ENCODE measurements at regions not wholly inside any gene's neighbourhood (a gene's known extent, or its start where the extent isn't known, plus 50 kb on each side); places are given as distances from the start of the nearest gene placed in this dataset.
A peak's percentile ranks its signal among the peaks of the same experiment; 100 is the strongest.

- peaks cover 14% of the 10 kb centered on the region for H3K36me3 Mint-ChIP-seq
- no peak overlapping the region for H3K27ac Mint-ChIP-seq
- H3K9me3 Mint-ChIP-seq, result peaks cover 22% of the 10 kb centered on the region
- peaks cover 7% of the 10 kb centered on the region for H3K27me3 Mint-ChIP-seq
- H3K4me1 Mint-ChIP-seq, result no peaks in the 10 kb centered on the region
- no peak overlapping the region for H3K4me3 Mint-ChIP-seq
Observed at GRCh38 chr2:217327953-217328621, 468.2 kb upstream of the TNP1 start.

- peaks cover 7% of the 10 kb centered on the region for H3K27me3 Mint-ChIP-seq
- peaks cover 22% of the 10 kb centered on the region for H3K9me3 Mint-ChIP-seq
- H3K4me3 Mint-ChIP-seq, result no peak overlapping the region
- no peaks in the 10 kb centered on the region for H3K4me1 Mint-ChIP-seq
- H3K36me3 Mint-ChIP-seq, result peaks cover 14% of the 10 kb centered on the region
- no peak overlapping the region for H3K27ac Mint-ChIP-seq
Observed at GRCh38 chr2:217326238-217327022, 466.6 kb upstream of the TNP1 start.

GRCh38 chr2:217325816-217326215 is 466.0 kb upstream of the TNP1 start:
- no peak overlapping the region for H3K27ac Mint-ChIP-seq
- H3K9me3 Mint-ChIP-seq, result peaks cover 22% of the 10 kb centered on the region
- peaks cover 14% of the 10 kb centered on the region for H3K36me3 Mint-ChIP-seq
- no peaks in the 10 kb centered on the region for H3K4me1 Mint-ChIP-seq
- H3K4me3 Mint-ChIP-seq, result no peak overlapping the region
- peaks cover 7% of the 10 kb centered on the region for H3K27me3 Mint-ChIP-seq

GRCh38 chr2:217325251-217325650 is 465.4 kb upstream of the TNP1 start:
- no peak overlapping the region for H3K4me3 Mint-ChIP-seq
- H3K36me3 Mint-ChIP-seq, result peaks cover 14% of the 10 kb centered on the region
- H3K27ac Mint-ChIP-seq, result no peak overlapping the region
- peaks cover 22% of the 10 kb centered on the region for H3K9me3 Mint-ChIP-seq
- no peaks in the 10 kb centered on the region for H3K4me1 Mint-ChIP-seq
- peaks cover 7% of the 10 kb centered on the region for H3K27me3 Mint-ChIP-seq

- Mint-ChIP-seq H3K4me1 (peaks cover 12% of the 10 kb centered on the region), H3K9me3 (no peaks in the 10 kb centered on the region), H3K27me3 (no peaks in the 10 kb centered on the region), H3K27ac (no peak overlapping the region), H3K4me3 (no peak overlapping the region), H3K36me3 (no peaks in the 10 kb centered on the region)
Observed at GRCh38 chr2:217316743-217317142, 456.9 kb upstream of the TNP1 start.

GRCh38 chr2:217314021-217314460 is 454.2 kb upstream of the TNP1 start:
- Mint-ChIP-seq H3K27ac (no peak overlapping the region), H3K4me3 (no peak overlapping the region), H3K4me1 (peaks cover 12% of the 10 kb centered on the region), H3K36me3 (no peaks in the 10 kb centered on the region), H3K9me3 (no peaks in the 10 kb centered on the region), H3K27me3 (no peaks in the 10 kb centered on the region)

- no peaks in the 10 kb centered on the region for H3K27me3 Mint-ChIP-seq
- H3K36me3 Mint-ChIP-seq, result no peaks in the 10 kb centered on the region
- no peaks in the 10 kb centered on the region for H3K9me3 Mint-ChIP-seq
- no peak overlapping the region for H3K4me3 Mint-ChIP-seq
- H3K27ac Mint-ChIP-seq, result no peak overlapping the region
- H3K4me1 Mint-ChIP-seq, result peaks cover 12% of the 10 kb centered on the region
Observed at GRCh38 chr2:217313386-217313785, 453.5 kb upstream of the TNP1 start.

- Mint-ChIP-seq H3K27ac (no peak overlapping the region), H3K4me3 (no peak overlapping the region), H3K9me3 (no peaks in the 10 kb centered on the region), H3K36me3 (no peaks in the 10 kb centered on the region), H3K4me1 (no peaks in the 10 kb centered on the region), H3K27me3 (no peaks in the 10 kb centered on the region)
Observed at GRCh38 chr2:217309056-217309455, 449.2 kb upstream of the TNP1 start.

GRCh38 chr2:217307023-217307422 is 447.2 kb upstream of the TNP1 start:
- no peaks in the 10 kb centered on the region for H3K27me3 Mint-ChIP-seq
- H3K4me1 Mint-ChIP-seq, result no peaks in the 10 kb centered on the region
- no peaks in the 10 kb centered on the region for H3K9me3 Mint-ChIP-seq
- no peak overlapping the region for H3K27ac Mint-ChIP-seq
- no peaks in the 10 kb centered on the region for H3K36me3 Mint-ChIP-seq
- no peak overlapping the region for H3K4me3 Mint-ChIP-seq

GRCh38 chr2:217305882-217306281 is 446.0 kb upstream of the TNP1 start:
- no peaks in the 10 kb centered on the region for H3K4me1 Mint-ChIP-seq
- H3K27me3 Mint-ChIP-seq, result no peaks in the 10 kb centered on the region
- H3K9me3 Mint-ChIP-seq, result no peaks in the 10 kb centered on the region
- H3K36me3 Mint-ChIP-seq, result no peaks in the 10 kb centered on the region
- no peak overlapping the region for H3K4me3 Mint-ChIP-seq
- H3K27ac Mint-ChIP-seq, result no peak overlapping the region

- Mint-ChIP-seq H3K27me3 (no peaks in the 10 kb centered on the region), H3K36me3 (no peaks in the 10 kb centered on the region), H3K4me3 (no peak overlapping the region), H3K27ac (peak overlapping the region; percentile 30), H3K9me3 (no peaks in the 10 kb centered on the region), H3K4me1 (no peaks in the 10 kb centered on the region)
Observed at GRCh38 chr2:217304582-217304981, 444.7 kb upstream of the TNP1 start.

- H3K27ac Mint-ChIP-seq, result no peak overlapping the region
- H3K9me3 Mint-ChIP-seq, result no peaks in the 10 kb centered on the region
- H3K4me3 Mint-ChIP-seq, result no peak overlapping the region
- H3K36me3 Mint-ChIP-seq, result no peaks in the 10 kb centered on the region
- no peaks in the 10 kb centered on the region for H3K4me1 Mint-ChIP-seq
- no peaks in the 10 kb centered on the region for H3K27me3 Mint-ChIP-seq
Observed at GRCh38 chr2:217302856-217303255, 443.0 kb upstream of the TNP1 start.

GRCh38 chr2:217301142-217301925 is 441.5 kb upstream of the TNP1 start:
- H3K27me3 Mint-ChIP-seq, result no peaks in the 10 kb centered on the region
- no peak overlapping the region for H3K27ac Mint-ChIP-seq
- peaks cover 5% of the 10 kb centered on the region for H3K9me3 Mint-ChIP-seq
- no peaks in the 10 kb centered on the region for H3K4me1 Mint-ChIP-seq
- no peak overlapping the region for H3K4me3 Mint-ChIP-seq
- H3K36me3 Mint-ChIP-seq, result no peaks in the 10 kb centered on the region

GRCh38 chr2:217299590-217299989 is 439.7 kb upstream of the TNP1 start:
- H3K27ac Mint-ChIP-seq, result no peak overlapping the region
- H3K27me3 Mint-ChIP-seq, result no peaks in the 10 kb centered on the region
- H3K36me3 Mint-ChIP-seq, result no peaks in the 10 kb centered on the region
- H3K9me3 Mint-ChIP-seq, result peaks cover 5% of the 10 kb centered on the region
- H3K4me3 Mint-ChIP-seq, result no peak overlapping the region
- H3K4me1 Mint-ChIP-seq, result no peaks in the 10 kb centered on the region

- no peaks in the 10 kb centered on the region for H3K27me3 Mint-ChIP-seq
- H3K4me3 Mint-ChIP-seq, result no peak overlapping the region
Observed at GRCh38 chr2:217297096-217297495, 437.2 kb upstream of the TNP1 start.

GRCh38 chr2:217294818-217295217 is 435.0 kb upstream of the TNP1 start:
- Mint-ChIP-seq H3K27ac (no peak overlapping the region), H3K27me3 (no peaks in the 10 kb centered on the region), H3K4me3 (no peak overlapping the region), H3K9me3 (peaks cover 5% of the 10 kb centered on the region), H3K36me3 (no peaks in the 10 kb centered on the region), H3K4me1 (no peaks in the 10 kb centered on the region)

More at GRCh38 chr2:217297096-217297495, 437.2 kb upstream of the TNP1 start:
- Mint-ChIP-seq H3K4me1 (no peaks in the 10 kb centered on the region), H3K9me3 (peaks cover 5% of the 10 kb centered on the region), H3K36me3 (no peaks in the 10 kb centered on the region), H3K27ac (no peak overlapping the region)

Data from activated naive CD4-positive, alpha-beta T cell treated with anti-CD3 and anti-CD28 coated beads, Interleukin-2, amount 50 U/mL, for 24 hours (primary cell).